ENCODE measurements at regions not wholly inside any gene's neighbourhood (a gene's known extent, or its start where the extent isn't known, plus 50 kb on each side); places are given as distances from the start of the nearest gene placed in this dataset.

DNA sequence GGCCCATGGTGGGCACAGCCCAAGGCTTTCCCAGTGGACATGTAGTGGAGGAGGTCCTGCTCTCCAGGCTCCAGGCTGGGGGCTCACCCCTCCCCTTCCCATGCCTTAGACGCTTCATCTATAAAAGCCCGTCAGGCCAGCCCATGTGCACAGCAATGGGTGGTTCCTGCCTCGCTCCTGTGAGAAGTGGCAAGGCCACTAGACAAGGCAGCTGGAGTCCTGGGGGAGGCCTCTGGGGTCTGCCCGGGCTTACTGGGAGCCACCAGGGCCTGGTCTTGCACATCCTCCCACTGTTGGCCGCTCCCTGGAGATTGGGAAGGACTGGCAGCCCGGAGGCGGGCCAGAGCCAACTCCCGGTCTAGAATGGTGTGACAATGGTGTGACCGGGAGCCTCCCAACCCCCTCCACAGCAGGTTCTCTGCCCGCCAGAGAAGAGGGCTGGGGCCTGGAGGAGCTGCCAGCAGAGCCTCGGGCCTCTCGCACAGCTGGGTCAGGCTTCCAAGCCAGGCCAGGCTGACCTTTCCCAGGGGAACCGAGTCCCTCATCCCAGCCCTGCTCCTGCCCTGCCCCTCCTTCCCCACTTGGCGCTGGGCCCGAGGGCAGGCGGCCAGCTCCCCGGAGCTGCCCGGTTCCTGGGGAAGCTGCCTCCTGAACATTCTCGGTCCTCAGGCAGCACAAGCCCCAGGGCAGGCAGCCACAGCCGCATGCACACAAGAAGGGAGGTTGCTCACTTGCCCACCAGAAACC lies 97.9 kb downstream of the RFLNA start:
- TF ChIP-seq YY1 (IDR thresholded peaks at IDR 0.05; ENCODE audit: insufficient read depth, insufficient read length) = no peak
- no peak for TF ChIP-seq ZNF274 (IDR thresholded peaks at IDR 0.05; ENCODE audit: low read depth, low read length)
